ENCODE measurements at regions not wholly inside any gene's neighbourhood (a gene's known extent, or its start where the extent isn't known, plus 50 kb on each side); places are given as distances from the start of the nearest gene placed in this dataset.
"Not testable (repeated sequence)": the region's sequence is repeated elsewhere in the genome, so short reads cannot be mapped to it uniquely, and the experiment has no call there.

GRCh38 chr1:224819861-224820260 is 109.6 kb upstream of the DNAH14 start:
- FAIRE-seq (no peak), DNase-seq (ENCODE audit: low read depth in 1 of 2, low spot score in 1 of 2) (no peak), ATAC-seq (no peak)
- H3K9me3 ChIP-seq, result no peaks in the 10 kb centered on the region
- TF ChIP-seq REST (IDR thresholded peaks at IDR 0.05), result no peak
- TF ChIP-seq CHD2 (IDR thresholded peaks at IDR 0.05; ENCODE audit: low read length, partially characterized antibody), result no peak
- no peak for TF ChIP-seq RARB (CRISPR knock-in tag; IDR thresholded peaks at IDR 0.05)
- no peak for TF ChIP-seq CBX2 (IDR thresholded peaks at IDR 0.05; ENCODE audit: borderline replicate concordance, low read depth)
- TF ChIP-seq, protein P1, sequence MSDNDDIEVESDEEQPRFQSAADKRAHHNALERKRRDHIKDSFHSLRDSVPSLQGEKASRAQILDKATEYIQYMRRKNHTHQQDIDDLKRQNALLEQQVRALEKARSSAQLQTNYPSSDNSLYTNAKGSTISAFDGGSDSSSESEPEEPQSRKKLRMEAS (IDR thresholded peaks at IDR 0.05), result no peak
- no peak for TF ChIP-seq CEBPB (IDR thresholded peaks at IDR 0.05)
- no peak for TF ChIP-seq EP300 (IDR thresholded peaks at IDR 0.05)
- TF ChIP-seq, protein P2, sequence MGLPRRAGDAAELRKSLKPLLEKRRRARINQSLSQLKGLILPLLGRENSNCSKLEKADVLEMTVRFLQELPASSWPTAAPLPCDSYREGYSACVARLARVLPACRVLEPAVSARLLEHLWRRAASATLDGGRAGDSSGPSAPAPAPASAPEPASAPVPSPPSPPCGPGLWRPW (IDR thresholded peaks at IDR 0.05), result no peak
- no peak for TF ChIP-seq EHF (CRISPR knock-in tag; IDR thresholded peaks at IDR 0.05)
- TF ChIP-seq NFE2L2 (conservative IDR thresholded peaks at IDR 0.05; ENCODE audit: low read length), result no peak
- TF ChIP-seq RFX5 (IDR thresholded peaks at IDR 0.05), result no peak
- no peak for TF ChIP-seq HEYL (CRISPR knock-in tag; IDR thresholded peaks at IDR 0.05)
- TF ChIP-seq PBX3 (IDR thresholded peaks at IDR 0.05), result no peak
- no peak for TF ChIP-seq ESRRA (IDR thresholded peaks at IDR 0.05; ENCODE audit: borderline replicate concordance, low read length)
- TF ChIP-seq MYC (IDR thresholded peaks at IDR 0.05; ENCODE audit: borderline replicate concordance, low read length), result no peak
- TF ChIP-seq POLR2A (IDR thresholded peaks at IDR 0.05; ENCODE audit: low read length), result no peak
- TF ChIP-seq MAZ (IDR thresholded peaks at IDR 0.05; ENCODE audit: borderline replicate concordance, low read depth, low read length), result no peak
- TF ChIP-seq USF2 (IDR thresholded peaks at IDR 0.05), result no peak
- TF ChIP-seq HMGXB4 (CRISPR knock-in tag; IDR thresholded peaks at IDR 0.05; ENCODE audit: borderline replicate concordance), result no peak
- H3K4me1 ChIP-seq, result no peaks in the 10 kb centered on the region
- POLR2A ChIA-PET, result no interaction called here
- no peak overlapping the region for H3K27ac ChIP-seq
- CTCF ChIA-PET, result no interaction called here
- H3K4me3 ChIP-seq, result no peak overlapping the region
- WGBS (ENCODE audit: missing lambda C conversion rate), result 49% methylated on average over 3 of the region's 3 CpGs
- H3K4me2 ChIP-seq, result no peak overlapping the region

GRCh38 chr1:224820341-224820740 is 109.1 kb upstream of the DNAH14 start:
- DNase-seq (ENCODE audit: low read depth in 1 of 2, low spot score in 1 of 2) (no peak), FAIRE-seq (no peak), ATAC-seq (no peak)
- Histone ChIP-seq H3K27ac (no peak overlapping the region), H3K4me2 (no peak overlapping the region), H3K4me3 (no peak overlapping the region), H3K9me3 (no peaks in the 10 kb centered on the region), H3K4me1 (no peaks in the 10 kb centered on the region)
- no peak for TF ChIP-seq MAZ (IDR thresholded peaks at IDR 0.05; ENCODE audit: borderline replicate concordance, low read depth, low read length)
- TF ChIP-seq ZSCAN20 (CRISPR knock-in tag; IDR thresholded peaks at IDR 0.05), result no peak
- no peak for TF ChIP-seq RARB (CRISPR knock-in tag; IDR thresholded peaks at IDR 0.05)
- TF ChIP-seq RCOR1 (IDR thresholded peaks at IDR 0.05; ENCODE audit: low read depth, low read length), result no peak
- TF ChIP-seq NFE2L2 (conservative IDR thresholded peaks at IDR 0.05; ENCODE audit: low read length), result no peak
- no peak for TF ChIP-seq HMGXB4 (CRISPR knock-in tag; IDR thresholded peaks at IDR 0.05; ENCODE audit: borderline replicate concordance)
- TF ChIP-seq SREBF2 (IDR thresholded peaks at IDR 0.05), result no peak
- no peak for TF ChIP-seq ZNF302 (CRISPR knock-in tag; IDR thresholded peaks at IDR 0.05)
- no peak for TF ChIP-seq CHD2 (IDR thresholded peaks at IDR 0.05; ENCODE audit: low read length, partially characterized antibody)
- CTCF ChIA-PET, result no interaction called here
- POLR2A ChIA-PET, result no interaction called here
- WGBS (ENCODE audit: missing lambda C conversion rate), result 0% methylated on average over 3 of the region's 3 CpGs

DNA sequence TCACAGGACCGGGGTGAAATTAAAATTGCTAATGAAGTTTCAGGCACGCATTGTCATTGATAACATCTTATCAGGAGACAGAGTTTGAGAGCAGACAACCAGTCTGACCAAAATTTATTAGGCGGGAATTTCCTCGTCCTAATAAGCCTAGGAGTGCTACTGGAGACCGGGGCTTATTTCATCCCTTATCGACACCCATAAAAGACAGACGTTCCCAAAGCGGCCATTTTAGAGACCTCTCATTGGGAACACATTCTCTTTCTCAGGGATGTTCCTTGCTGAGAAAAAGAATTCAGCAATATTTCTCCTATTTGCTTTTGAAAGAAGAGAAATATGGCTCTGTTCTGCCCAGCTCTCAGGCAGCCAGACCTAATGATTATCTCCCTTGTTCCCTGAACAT is 107.7 kb upstream of the DNAH14 start:
- CTCF ChIA-PET, FAIRE-seq: not testable (repeated sequence)

More for the DNA sequence above, 107.7 kb upstream of the DNAH14 start:
- H3K4me1 ChIP-seq; ATAC-seq; H3K27ac ChIP-seq; H3K4me3 ChIP-seq; DNase-seq (ENCODE audit: low read depth in 1 of 2, low spot score in 1 of 2); H3K4me2 ChIP-seq; POLR2A ChIA-PET; H3K9me3 ChIP-seq: not testable (repeated sequence)
- 51% methylated on average over 8 of the region's 8 CpGs for WGBS (ENCODE audit: missing lambda C conversion rate)
